ENCODE measurements at regions not wholly inside any gene's neighbourhood (a gene's known extent, or its start where the extent isn't known, plus 50 kb on each side); places are given as distances from the start of the nearest gene placed in this dataset.

DNA sequence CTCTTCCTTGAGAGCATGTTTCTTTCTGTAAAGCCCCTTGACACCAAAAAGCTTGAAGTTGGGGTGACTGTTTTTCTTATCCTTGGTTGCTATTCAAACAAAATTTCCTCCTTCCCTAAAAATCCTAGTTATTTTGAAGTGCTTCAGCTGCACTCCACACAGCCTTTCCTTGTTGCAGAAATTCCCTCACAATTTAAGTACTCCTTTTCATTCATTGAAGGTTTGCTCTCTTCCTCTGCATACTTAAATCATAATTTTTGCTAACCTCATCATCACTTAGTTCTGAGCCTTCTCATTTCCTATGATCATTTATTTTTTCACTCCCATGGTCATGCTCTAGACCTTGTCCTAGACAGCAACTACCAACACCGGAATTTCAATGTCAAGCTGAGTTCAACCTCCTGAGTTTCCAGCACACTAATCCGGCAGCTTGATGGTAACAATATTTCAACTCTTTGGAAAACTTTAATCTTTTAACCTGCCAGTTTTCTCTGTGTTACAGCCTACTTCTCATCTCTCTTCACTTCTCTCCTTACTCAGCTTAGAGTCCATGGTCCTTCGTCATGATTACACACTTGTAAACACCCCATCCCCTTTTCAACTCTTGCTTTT lies 78.7 kb upstream of the ACTBL2 start:
- Histone ChIP-seq H3K4me3 (ENCODE audit: low read depth, low read length, poor library complexity, severe bottlenecking) (no peak overlapping the region), H3F3A (ENCODE audit: insufficient read depth, low read length) (no peaks in the 10 kb centered on the region), H3K4me1 (ENCODE audit: insufficient read depth, low read length, severe bottlenecking) (no peaks in the 10 kb centered on the region), H4K20me1 (ENCODE audit: insufficient read depth, low read length) (no peaks in the 10 kb centered on the region), H3K79me2 (ENCODE audit: insufficient read depth, low read length) (no peaks in the 10 kb centered on the region), H3K27ac (ENCODE audit: low read depth, low read length, poor library complexity, severe bottlenecking) (no peak overlapping the region), H3K27me3 (ENCODE audit: insufficient read depth, low read length) (no peaks in the 10 kb centered on the region), H3K9me3 (ENCODE audit: low read length) (no peaks in the 10 kb centered on the region), H3K4me2 (ENCODE audit: low read length) (no peak overlapping the region), H2AFZ (ENCODE audit: low read length) (no peak overlapping the region), H3K36me3 (ENCODE audit: insufficient read depth, low read length) (no peaks in the 10 kb centered on the region), H3K9me2 (ENCODE audit: low read depth, low read length) (no peaks in the 10 kb centered on the region), H3K9ac (ENCODE audit: low read length) (no peak overlapping the region)
- TF ChIP-seq, protein P1, sequence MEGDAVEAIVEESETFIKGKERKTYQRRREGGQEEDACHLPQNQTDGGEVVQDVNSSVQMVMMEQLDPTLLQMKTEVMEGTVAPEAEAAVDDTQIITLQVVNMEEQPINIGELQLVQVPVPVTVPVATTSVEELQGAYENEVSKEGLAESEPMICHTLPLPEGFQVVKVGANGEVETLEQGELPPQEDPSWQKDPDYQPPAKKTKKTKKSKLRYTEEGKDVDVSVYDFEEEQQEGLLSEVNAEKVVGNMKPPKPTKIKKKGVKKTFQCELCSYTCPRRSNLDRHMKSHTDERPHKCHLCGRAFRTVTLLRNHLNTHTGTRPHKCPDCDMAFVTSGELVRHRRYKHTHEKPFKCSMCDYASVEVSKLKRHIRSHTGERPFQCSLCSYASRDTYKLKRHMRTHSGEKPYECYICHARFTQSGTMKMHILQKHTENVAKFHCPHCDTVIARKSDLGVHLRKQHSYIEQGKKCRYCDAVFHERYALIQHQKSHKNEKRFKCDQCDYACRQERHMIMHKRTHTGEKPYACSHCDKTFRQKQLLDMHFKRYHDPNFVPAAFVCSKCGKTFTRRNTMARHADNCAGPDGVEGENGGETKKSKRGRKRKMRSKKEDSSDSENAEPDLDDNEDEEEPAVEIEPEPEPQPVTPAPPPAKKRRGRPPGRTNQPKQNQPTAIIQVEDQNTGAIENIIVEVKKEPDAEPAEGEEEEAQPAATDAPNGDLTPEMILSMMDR (IDR thresholded peaks at IDR 0.05; ENCODE audit: low read length): no peak
- TF ChIP-seq EZH2 (IDR thresholded peaks at IDR 0.05; ENCODE audit: borderline replicate concordance, low read length): no peak

DNA sequence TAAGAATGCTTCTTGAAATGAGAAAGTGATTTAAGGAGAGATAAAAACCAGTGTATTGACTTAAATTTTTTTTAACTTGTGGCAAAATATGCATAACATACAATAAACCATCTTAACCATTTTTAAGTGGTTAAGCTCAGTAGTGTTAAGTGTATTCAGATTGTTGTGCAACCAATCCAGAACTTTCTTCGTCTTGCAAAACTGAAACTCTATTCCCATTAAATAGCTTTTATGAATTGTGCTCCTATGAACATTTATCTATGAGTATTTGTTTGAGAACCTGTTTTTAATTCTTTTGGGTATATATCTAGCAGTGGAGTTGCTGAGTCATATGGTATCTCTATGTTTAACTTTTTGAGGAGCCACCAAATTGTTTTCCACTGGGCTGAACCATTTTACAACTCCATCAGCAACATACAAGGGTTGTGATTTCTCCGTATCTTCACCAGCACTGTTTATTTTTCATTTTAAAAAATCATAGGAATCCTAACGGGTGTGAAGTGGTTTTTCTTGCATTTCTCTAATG lies 76.6 kb upstream of the ACTBL2 start:
- Histone ChIP-seq H3K4me2 (ENCODE audit: low read length) (no peak overlapping the region), H3K9me3 (ENCODE audit: low read length) (no peaks in the 10 kb centered on the region), H3K27ac (ENCODE audit: low read depth, low read length, poor library complexity, severe bottlenecking) (no peak overlapping the region)

DNA sequence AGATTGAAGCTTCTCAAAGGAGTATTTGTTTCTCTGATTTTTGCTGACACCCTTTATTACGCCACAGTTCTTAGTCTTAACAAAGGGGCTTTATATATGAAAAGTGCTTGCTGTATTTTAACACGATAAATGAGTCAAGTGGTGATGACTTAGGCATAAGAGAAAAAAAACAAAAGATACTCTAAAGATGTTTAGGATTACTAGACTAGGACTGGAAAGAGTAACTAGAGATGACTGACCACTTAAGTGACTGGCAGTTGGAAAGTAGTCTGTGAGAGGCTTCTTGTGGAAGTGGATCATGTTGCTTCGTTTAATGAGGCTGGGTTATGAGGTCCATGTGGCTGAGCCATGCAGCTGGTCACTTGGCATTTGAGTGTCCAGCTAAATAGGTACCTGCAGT lies 69.4 kb upstream of the ACTBL2 start:
- Histone ChIP-seq H3K36me3 (ENCODE audit: insufficient read depth, low read length) (no peaks in the 10 kb centered on the region), H3K27ac (ENCODE audit: low read depth, low read length, poor library complexity, severe bottlenecking) (no peak overlapping the region), H2AFZ (ENCODE audit: low read length) (no peak overlapping the region)

More for the DNA sequence above, 76.6 kb upstream of the ACTBL2 start:
- TF ChIP-seq, protein P1 (IDR thresholded peaks at IDR 0.05; ENCODE audit: low read length): no peak
- no peak for TF ChIP-seq EZH2 (IDR thresholded peaks at IDR 0.05; ENCODE audit: borderline replicate concordance, low read length)
- no peaks in the 10 kb centered on the region for H3K9me2 ChIP-seq (ENCODE audit: low read depth, low read length)
- no peaks in the 10 kb centered on the region for H3K4me1 ChIP-seq (ENCODE audit: insufficient read depth, low read length, severe bottlenecking)
- H3K27me3 ChIP-seq (ENCODE audit: insufficient read depth, low read length): no peaks in the 10 kb centered on the region
- no peak overlapping the region for H2AFZ ChIP-seq (ENCODE audit: low read length)
- no peaks in the 10 kb centered on the region for H3K79me2 ChIP-seq (ENCODE audit: insufficient read depth, low read length)
- no peaks in the 10 kb centered on the region for H4K20me1 ChIP-seq (ENCODE audit: insufficient read depth, low read length)
- H3K4me3 ChIP-seq (ENCODE audit: low read depth, low read length, poor library complexity, severe bottlenecking): no peak overlapping the region
- H3K9ac ChIP-seq (ENCODE audit: low read length): no peak overlapping the region
- H3F3A ChIP-seq (ENCODE audit: insufficient read depth, low read length): no peaks in the 10 kb centered on the region
- no peaks in the 10 kb centered on the region for H3K36me3 ChIP-seq (ENCODE audit: insufficient read depth, low read length)

More for the DNA sequence above, 69.4 kb upstream of the ACTBL2 start:
- Histone ChIP-seq H3K9me2 (ENCODE audit: low read depth, low read length) (no peaks in the 10 kb centered on the region), H3K9ac (ENCODE audit: low read length) (no peak overlapping the region), H3K4me2 (ENCODE audit: low read length) (no peak overlapping the region), H3K4me3 (ENCODE audit: low read depth, low read length, poor library complexity, severe bottlenecking) (no peak overlapping the region), H3K79me2 (ENCODE audit: insufficient read depth, low read length) (no peaks in the 10 kb centered on the region), H4K20me1 (ENCODE audit: insufficient read depth, low read length) (no peaks in the 10 kb centered on the region), H3K9me3 (ENCODE audit: low read length) (no peaks in the 10 kb centered on the region), H3F3A (ENCODE audit: insufficient read depth, low read length) (no peaks in the 10 kb centered on the region), H3K4me1 (ENCODE audit: insufficient read depth, low read length, severe bottlenecking) (no peaks in the 10 kb centered on the region), H3K27me3 (ENCODE audit: insufficient read depth, low read length) (no peaks in the 10 kb centered on the region)
- TF ChIP-seq EZH2 (IDR thresholded peaks at IDR 0.05; ENCODE audit: borderline replicate concordance, low read length): no peak
- TF ChIP-seq, protein P1 (IDR thresholded peaks at IDR 0.05; ENCODE audit: low read length): no peak
